ENCODE measurements at regions not wholly inside any gene's neighbourhood (a gene's known extent, or its start where the extent isn't known, plus 50 kb on each side); places are given as distances from the start of the nearest gene placed in this dataset.
"Not testable (repeated sequence)": the region's sequence is repeated elsewhere in the genome, so short reads cannot be mapped to it uniquely, and the experiment has no call there.

DNA sequence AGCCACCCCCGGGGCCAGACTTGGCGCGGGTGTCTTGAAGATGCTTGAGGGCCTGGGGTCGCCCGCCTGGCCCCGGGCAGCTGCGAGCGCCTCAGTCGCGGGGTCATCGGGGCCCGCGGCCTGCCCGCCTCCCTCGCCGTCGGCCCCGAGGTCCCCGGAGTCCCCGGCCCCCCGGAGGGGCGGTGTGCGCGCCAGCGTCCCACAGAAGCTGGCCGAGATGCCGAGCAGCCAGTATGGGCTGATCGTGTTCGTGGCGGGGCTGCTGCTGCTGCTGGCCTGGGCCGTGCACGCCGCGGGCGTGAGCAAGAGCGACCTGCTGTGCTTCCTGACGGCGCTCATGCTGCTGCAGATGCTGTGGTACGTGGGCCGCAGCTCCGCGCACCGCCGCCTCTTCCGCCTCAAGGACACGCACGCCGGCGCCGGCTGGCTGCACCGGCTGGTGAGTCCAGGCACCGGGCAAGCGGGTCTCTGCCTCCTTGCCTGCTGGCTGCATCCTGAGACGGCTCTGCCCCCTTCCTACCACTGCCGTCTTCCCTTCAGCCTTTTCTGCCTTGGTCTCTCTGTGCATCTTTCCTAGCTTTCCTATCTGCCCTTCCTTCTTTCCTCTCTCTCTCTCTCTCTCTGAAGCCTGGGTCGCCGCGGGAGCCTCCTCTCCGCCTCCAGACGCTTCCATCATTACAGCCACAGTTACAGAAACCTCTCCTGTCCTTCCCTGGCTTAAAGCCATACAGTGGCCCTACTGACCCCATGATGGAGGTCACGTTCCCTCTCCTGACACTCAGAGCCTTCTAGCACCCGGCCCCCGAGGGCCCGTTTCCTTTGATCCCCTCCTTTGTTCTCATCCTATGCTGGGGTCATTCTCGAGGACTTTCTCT is 2898.2 kb downstream of the RPIA start:
- TF ChIP-seq, protein P1, sequence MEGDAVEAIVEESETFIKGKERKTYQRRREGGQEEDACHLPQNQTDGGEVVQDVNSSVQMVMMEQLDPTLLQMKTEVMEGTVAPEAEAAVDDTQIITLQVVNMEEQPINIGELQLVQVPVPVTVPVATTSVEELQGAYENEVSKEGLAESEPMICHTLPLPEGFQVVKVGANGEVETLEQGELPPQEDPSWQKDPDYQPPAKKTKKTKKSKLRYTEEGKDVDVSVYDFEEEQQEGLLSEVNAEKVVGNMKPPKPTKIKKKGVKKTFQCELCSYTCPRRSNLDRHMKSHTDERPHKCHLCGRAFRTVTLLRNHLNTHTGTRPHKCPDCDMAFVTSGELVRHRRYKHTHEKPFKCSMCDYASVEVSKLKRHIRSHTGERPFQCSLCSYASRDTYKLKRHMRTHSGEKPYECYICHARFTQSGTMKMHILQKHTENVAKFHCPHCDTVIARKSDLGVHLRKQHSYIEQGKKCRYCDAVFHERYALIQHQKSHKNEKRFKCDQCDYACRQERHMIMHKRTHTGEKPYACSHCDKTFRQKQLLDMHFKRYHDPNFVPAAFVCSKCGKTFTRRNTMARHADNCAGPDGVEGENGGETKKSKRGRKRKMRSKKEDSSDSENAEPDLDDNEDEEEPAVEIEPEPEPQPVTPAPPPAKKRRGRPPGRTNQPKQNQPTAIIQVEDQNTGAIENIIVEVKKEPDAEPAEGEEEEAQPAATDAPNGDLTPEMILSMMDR (IDR thresholded peaks at IDR 0.05), result not testable (repeated sequence)
- not testable (repeated sequence) for TF ChIP-seq POLR2A (IDR thresholded peaks at IDR 0.05)

Data from esophagus squamous epithelium (tissue), 4 donors.